ENCODE measurements at regions not wholly inside any gene's neighbourhood (a gene's known extent, or its start where the extent isn't known, plus 50 kb on each side); places are given as distances from the start of the nearest gene placed in this dataset.

- DNase-seq = no peak
Observed at GRCh38 chr9:27924502-27924901, 351.2 kb upstream of the C9orf72 start.

- no peak for DNase-seq
Observed at GRCh38 chr9:27925815-27926214, 352.5 kb upstream of the C9orf72 start.

- no peak for DNase-seq
Observed at GRCh38 chr9:27929841-27930240, 356.6 kb upstream of the C9orf72 start.

GRCh38 chr9:27933210-27934025 is 360.1 kb upstream of the C9orf72 start:
- no peak for DNase-seq

GRCh38 chr9:27934471-27934870 is 361.2 kb upstream of the C9orf72 start:
- DNase-seq = no peak

GRCh38 chr9:27939186-27939585 is 365.9 kb upstream of the C9orf72 start:
- DNase-seq = no peak

- no peak for DNase-seq
Observed at GRCh38 chr9:27940535-27940934, 367.3 kb upstream of the C9orf72 start.

- DNase-seq = no peak
Observed at GRCh38 chr9:27943501-27943900, 370.2 kb upstream of the C9orf72 start.

- DNase-seq = no peak
Observed at GRCh38 chr9:27945386-27945785, 372.1 kb upstream of the C9orf72 start.

- DNase-seq = no peak
Observed at GRCh38 chr9:27950382-27950781, 377.1 kb upstream of the C9orf72 start.

GRCh38 chr9:27954858-27955257 is 381.6 kb upstream of the C9orf72 start:
- DNase-seq = no peak

- DNase-seq = no peak
Observed at GRCh38 chr9:27963836-27964235, 390.6 kb upstream of the C9orf72 start.

- no peak for DNase-seq
Observed at GRCh38 chr9:27967210-27967609, 393.9 kb upstream of the C9orf72 start.

- DNase-seq = no peak
Observed at GRCh38 chr9:27977931-27978330, 404.6 kb upstream of the C9orf72 start.

- no peak for DNase-seq
Observed at GRCh38 chr9:27985714-27986113, 412.4 kb upstream of the C9orf72 start.

GRCh38 chr9:27990524-27990923 is 417.2 kb upstream of the C9orf72 start:
- no peak for DNase-seq

GRCh38 chr9:27991221-27991620 is 417.9 kb upstream of the C9orf72 start:
- no peak for DNase-seq

- no peak for DNase-seq
Observed at GRCh38 chr9:28001096-28001495, 427.8 kb upstream of the C9orf72 start.

- no peak for DNase-seq
Observed at GRCh38 chr9:28004900-28005299, 431.6 kb upstream of the C9orf72 start.

- DNase-seq = no peak
Observed at GRCh38 chr9:28005779-28006178, 432.5 kb upstream of the C9orf72 start.

- DNase-seq = no peak
Observed at GRCh38 chr9:28007097-28007817, 434.0 kb upstream of the C9orf72 start.

GRCh38 chr9:28014212-28014611 is 440.9 kb upstream of the C9orf72 start:
- no peak for DNase-seq

GRCh38 chr9:28024676-28025075 is 451.4 kb upstream of the C9orf72 start:
- DNase-seq = no peak

- DNase-seq = no peak
Observed at GRCh38 chr9:28025186-28025585, 451.9 kb upstream of the C9orf72 start.

Data from CD4-positive, alpha-beta T cell treated with Interferon gamma for 1 hour (primary cell).